HCT116 (cell line): ENCODE measurements at regions not wholly inside any gene's neighbourhood (a gene's known extent, or its start where the extent isn't known, plus 50 kb on each side); places are given as distances from the start of the nearest gene placed in this dataset.

Source experiments
- ATAC-seq: fragments of 200-7000 bp; cut with Tn5 transposase; 2 replicates; pipeline ENCODE4 v1.9.1; 2020; ENCODE audit warnings: mild to moderate bottlenecking, moderate library complexity
- BruUV-seq: library from RNA; stranded (reverse); fragments of 400-500 nt; replicated peaks from 2 replicates; lab custom pipeline; 2021; lab: Mats Ljungman, UMichigan
- CTCF ChIA-PET: fragments of 300-600 bp; sonication (Branson Sonifier 250); formaldehyde crosslinking; loops from one replicate; lab custom pipeline; 2021; ENCODE audit warnings: antibody characterized with exemption; lab: Charles Lee
- POLR2A ChIA-PET: fragments of 300-600, 350-600 bp; sonication (Branson Sonifier 250); formaldehyde crosslinking; loops from one replicate; lab custom pipeline; 2021; ENCODE audit warnings: antibody characterized with exemption; lab: Charles Lee
- RAD21 ChIA-PET, 2 experiments: fragments of 300-600 bp; sonication (Branson Sonifier 250); formaldehyde crosslinking; loops; one replicate each; lab custom pipeline; 2023; ENCODE audit warnings: low total read pairs in 2 of 2; ENCODE audit not compliant: uncharacterized antibody in 2 of 2, unreplicated experiment in 2 of 2, low non-redundant PET in 1 of 2; lab: Charles Lee
- DNase-seq: peaks from one replicate; pipeline ENCODE4 v3.0.0-alpha.2; 2010; ENCODE audit warnings: low read depth, low spot score
- H2AFZ ChIP-seq: fragments of 200-600 bp; shearing (Covaris generic), sonication (generic); 2 replicates; pipeline ENCODE4 v1.6.1; 2017; ENCODE audit warnings: low read depth, mixed run types, mixed read lengths, antibody characterized with exemption, low read length; ENCODE audit not compliant: poor library complexity, severe bottlenecking
- H3K27ac ChIP-seq: 2 replicates; pipeline ENCODE4 v1.5.1; 2012; ENCODE audit warnings: low read depth, low read length
- H3K27me3 ChIP-seq: fragments of 200-600 bp; sonication (generic); 2 replicates; pipeline ENCODE4 v1.6.1; 2016; ENCODE audit warnings: mixed run types, low read length, mixed read lengths; ENCODE audit not compliant: insufficient read depth
- H3K36me3 ChIP-seq, 2 experiments: fragments of 200-500 bp in 1 of 2; fragments of 200-600 bp in 1 of 2; sonication (Bioruptor generic) in 1 of 2; sonication (generic) in 1 of 2; 2 replicates each; pipeline versions ENCODE4 v1.5.1 to v1.6.1; 2014 to 2016; ENCODE audit warnings: low read length in 2 of 2, inconsistent platforms in 1 of 2, mixed read lengths in 1 of 2, mixed run types in 1 of 2; ENCODE audit not compliant: insufficient read depth in 2 of 2, control insufficient read depth in 1 of 2
- H3K4me1 ChIP-seq, 2 experiments: fragments of 200-600 bp in 1 of 2; sonication (generic) in 1 of 2; 2 replicates each; pipeline versions ENCODE4 v1.5.1 to v1.6.1; 2012 to 2017; ENCODE audit warnings: low read length in 2 of 2, inconsistent platforms in 1 of 2, mild to moderate bottlenecking in 1 of 2, mixed read lengths in 1 of 2, mixed run types in 1 of 2, moderate library complexity in 1 of 2; ENCODE audit not compliant: insufficient read depth in 2 of 2, control insufficient read depth in 1 of 2
- H3K4me2 ChIP-seq: fragments of 200-600 bp; sonication (generic); 2 replicates; pipeline ENCODE4 v1.6.1; 2017; ENCODE audit warnings: mixed run types, low read length, mixed read lengths
- H3K4me3 ChIP-seq, 2 experiments: fragments of 200-600 bp in 1 of 2; sonication (generic) in 1 of 2; replicated peaks in 1 of 2; 2 replicates each; pipeline ENCODE4 v1.5.1; 2011 to 2016; ENCODE audit warnings: low read length in 2 of 2, control low read depth in 1 of 2, low read depth in 1 of 2, mild to moderate bottlenecking in 1 of 2, mixed read lengths in 1 of 2, mixed run types in 1 of 2
- H3K79me2 ChIP-seq: fragments of 200-600 bp; sonication (generic); 2 replicates; pipeline ENCODE4 v1.6.1; 2017; ENCODE audit warnings: mild to moderate bottlenecking, mixed run types, low read length, moderate library complexity, mixed read lengths; ENCODE audit not compliant: insufficient read depth
- H3K9ac ChIP-seq: fragments of 200-600 bp; sonication (generic); 2 replicates; pipeline ENCODE4 v1.6.1; 2016; ENCODE audit warnings: low read length, mixed read lengths
- H3K9me2 ChIP-seq: fragments of 200-600 bp; sonication (generic), shearing (Covaris generic); 2 replicates; pipeline ENCODE4 v1.6.1; 2017; ENCODE audit warnings: mixed run types, mild to moderate bottlenecking, moderate library complexity; ENCODE audit not compliant: insufficient read depth
- H3K9me3 ChIP-seq, 2 experiments: fragments of 200-500 bp in 1 of 2; fragments of 200-600 bp in 1 of 2; sonication (Bioruptor generic) in 1 of 2; sonication (generic) in 1 of 2; 2 replicates each; pipeline ENCODE4 v1.6.1; 2014 to 2017; ENCODE audit warnings: low read length in 2 of 2, mixed read lengths in 2 of 2, inconsistent platforms in 1 of 2, low read depth in 1 of 2, mild to moderate bottlenecking in 1 of 2, mixed run types in 1 of 2, moderate library complexity in 1 of 2; ENCODE audit not compliant: control insufficient read depth in 1 of 2, insufficient read depth in 1 of 2
- H4K20me1 ChIP-seq: fragments of 200-600 bp; sonication (generic), shearing (Covaris generic); 2 replicates; pipeline ENCODE4 v1.6.1; 2017; ENCODE audit warnings: mixed run types, mild to moderate bottlenecking, moderate library complexity; ENCODE audit not compliant: insufficient read depth
- CBX3 ChIP-seq: IDR thresholded peaks from 2 replicates; pipeline ENCODE4 v1.6.1; 2012; ENCODE audit warnings: low read depth
- EZH2 ChIP-seq: fragments of 200-600 bp; sonication (generic); IDR thresholded peaks from 2 replicates; pipeline ENCODE4 v1.6.1; 2017; ENCODE audit warnings: antibody characterized with exemption, mixed run types
- FOSL1 ChIP-seq: IDR thresholded peaks from 2 replicates; pipeline ENCODE4 v1.6.1; 2012; ENCODE audit warnings: low read depth
- POLR2AphosphoS5 ChIP-seq: IDR thresholded peaks from 2 replicates; pipeline ENCODE4 v1.6.1; 2011; ENCODE audit warnings: mild to moderate bottlenecking, low read depth, low read length, moderate library complexity
- RAD21 ChIP-seq: IDR thresholded peaks from 2 replicates; pipeline ENCODE4 v1.6.1; 2012; ENCODE audit warnings: low read depth, mild to moderate bottlenecking
- ZFX ChIP-seq: fragments of 450-650 bp; IDR thresholded peaks from 2 replicates; pipeline ENCODE4 v1.6.1; 2017
- intact Hi-C: fragments of 100-400 bp; cut with micrococcal nuclease; formaldehyde crosslinking; loops from 2 replicates; pipeline ENCODE4 v1.10.0; 2022
- TF ChIP-seq, protein P1 (sequence below): IDR thresholded peaks from 2 replicates; pipeline ENCODE4 v1.6.1; 2012
- TF ChIP-seq, protein P2 (sequence below): IDR thresholded peaks from 2 replicates; pipeline ENCODE4 v1.6.1; 2012

DNA sequence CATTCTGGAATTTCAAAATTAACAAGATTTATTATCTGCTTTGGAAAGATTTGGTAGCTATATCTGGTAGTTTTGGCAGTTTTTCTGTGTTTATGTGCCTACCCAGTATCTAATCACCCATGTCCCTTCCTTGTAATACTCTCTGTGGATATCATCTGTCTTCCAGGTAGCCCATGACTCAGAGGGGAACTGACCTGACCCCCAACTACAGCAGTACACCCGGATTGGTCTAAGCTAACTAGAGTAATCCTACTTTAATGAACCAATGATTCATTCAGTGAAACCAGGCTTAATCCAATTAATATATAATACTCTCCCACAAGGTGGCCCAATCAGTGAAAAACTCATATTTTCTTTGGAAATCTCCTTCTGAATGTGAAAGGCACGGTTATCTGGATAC lies 295.3 kb upstream of the SULF2 start:
- POLR2A ChIA-PET, result no interaction called here
- intact Hi-C loops, result no loop called here
- no peak overlapping the region for H3K27ac ChIP-seq
- H3K27me3 ChIP-seq, result peaks cover 32% of the 10 kb centered on the region
- H3K9me3 ChIP-seq, result no peaks in the 10 kb centered on the region
- no peak overlapping the region for H3K4me2 ChIP-seq
- no peaks in the 10 kb centered on the region for H3K36me3 ChIP-seq
- no peaks in the 10 kb centered on the region for H3K9me2 ChIP-seq
- no TSS peak for BruUV-seq
- no peak overlapping the region for H3K9ac ChIP-seq
- DNase-seq, result no peak
- CTCF ChIA-PET, result no interaction called here
- ATAC-seq, result no peak
- H3K4me3 ChIP-seq, result no peak overlapping the region
- no peaks in the 10 kb centered on the region for H3K4me1 ChIP-seq
- no peaks in the 10 kb centered on the region for H3K79me2 ChIP-seq
- RAD21 ChIA-PET, result no interaction called here
- H4K20me1 ChIP-seq, result no peaks in the 10 kb centered on the region
- TF ChIP-seq FOSL1 (no peak), RAD21 (no peak), POLR2AphosphoS5 (no peak), EZH2 (no peak)
- TF ChIP-seq, protein P1, sequence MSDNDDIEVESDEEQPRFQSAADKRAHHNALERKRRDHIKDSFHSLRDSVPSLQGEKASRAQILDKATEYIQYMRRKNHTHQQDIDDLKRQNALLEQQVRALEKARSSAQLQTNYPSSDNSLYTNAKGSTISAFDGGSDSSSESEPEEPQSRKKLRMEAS, result no peak
- H2AFZ ChIP-seq, result no peak overlapping the region

DNA sequence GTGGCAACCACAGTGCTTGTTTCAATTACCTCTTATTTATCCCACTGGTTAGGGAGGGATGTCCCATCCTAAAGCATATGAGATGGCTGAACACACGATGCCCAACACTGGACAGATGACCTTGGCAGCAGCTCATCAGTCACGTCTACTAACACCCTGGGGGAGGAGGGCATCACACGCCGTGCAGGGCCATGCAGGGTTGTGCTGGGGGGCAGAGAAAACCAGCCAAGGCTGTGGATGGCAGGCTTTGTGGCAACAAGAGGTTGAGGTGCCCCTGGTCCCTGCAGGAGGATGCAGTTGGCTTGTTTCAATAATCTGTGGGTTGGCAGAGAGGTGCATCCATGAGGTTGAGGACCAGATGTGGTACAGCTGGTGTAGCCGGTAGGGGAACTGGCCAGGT lies 293.7 kb upstream of the SULF2 start:
- Histone ChIP-seq H3K27ac (no peak overlapping the region), H4K20me1 (no peaks in the 10 kb centered on the region), H2AFZ (no peak overlapping the region), H3K9me3 (no peaks in the 10 kb centered on the region), H3K9me2 (no peaks in the 10 kb centered on the region), H3K27me3 (peaks cover 33% of the 10 kb centered on the region), H3K4me3 (no peak overlapping the region), H3K4me1 (no peaks in the 10 kb centered on the region), H3K36me3 (no peaks in the 10 kb centered on the region), H3K9ac (no peak overlapping the region), H3K4me2 (no peak overlapping the region), H3K79me2 (no peaks in the 10 kb centered on the region)
- TF ChIP-seq ZFX, result no peak
- TF ChIP-seq CBX3, result no peak
- TF ChIP-seq, protein P2, sequence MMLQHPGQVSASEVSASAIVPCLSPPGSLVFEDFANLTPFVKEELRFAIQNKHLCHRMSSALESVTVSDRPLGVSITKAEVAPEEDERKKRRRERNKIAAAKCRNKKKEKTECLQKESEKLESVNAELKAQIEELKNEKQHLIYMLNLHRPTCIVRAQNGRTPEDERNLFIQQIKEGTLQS, result no peak
- TF ChIP-seq POLR2AphosphoS5, result no peak
- POLR2A ChIA-PET, result no interaction called here
- ATAC-seq, result no peak
- RAD21 ChIA-PET, result no interaction called here
- intact Hi-C loops, result no loop called here
- no peak for DNase-seq
- BruUV-seq, result no TSS peak
- CTCF ChIA-PET, result no interaction called here
